SU-DHL-6 (cell line): ENCODE measurements at regions not wholly inside any gene's neighbourhood (a gene's known extent, or its start where the extent isn't known, plus 50 kb on each side); places are given as distances from the start of the nearest gene placed in this dataset.
"Not testable (repeated sequence)": the region's sequence is repeated elsewhere in the genome, so short reads cannot be mapped to it uniquely, and the experiment has no call there.

Experiments
- H2AFZ ChIP-seq: fragments of 200-600 bp; sonication (generic); 2 replicates; pipeline ENCODE4 v1.6.1; 2014; ENCODE audit warnings: low read depth, mild to moderate bottlenecking, moderate library complexity, mixed read lengths, antibody characterized with exemption, low read length; ENCODE audit not compliant: severe bottlenecking
- H3F3A ChIP-seq: fragments of 200-600 bp; shearing (Covaris generic); 2 replicates; pipeline ENCODE4 v1.6.0; 2016; ENCODE audit warnings: antibody characterized with exemption, mild to moderate bottlenecking; ENCODE audit not compliant: insufficient read depth
- H3K27ac ChIP-seq: fragments of 200-600 bp; sonication (generic); 2 replicates; pipeline ENCODE4 v1.5.1; 2016; ENCODE audit warnings: low read depth, mild to moderate bottlenecking, low read length, moderate library complexity, mixed read lengths
- H3K27me3 ChIP-seq: fragments of 200-600 bp; sonication (generic), shearing (Covaris generic); 2 replicates; pipeline ENCODE4 v1.6.0; 2014; ENCODE audit warnings: mild to moderate bottlenecking, low read length
- H3K36me3 ChIP-seq: fragments of 200-600 bp; sonication (generic); 2 replicates; pipeline ENCODE4 v1.6.1; 2014; ENCODE audit warnings: mild to moderate bottlenecking, low read length, mixed read lengths
- H3K4me2 ChIP-seq: fragments of 300-600, 200-600 bp; shearing (Covaris generic), sonication (generic); 2 replicates; pipeline ENCODE4 v1.6.0; 2014; ENCODE audit warnings: low read length, low read depth, mild to moderate bottlenecking; ENCODE audit not compliant: poor library complexity, severe bottlenecking
- H3K4me3 ChIP-seq: fragments of 200-600 bp; sonication (generic); 2 replicates; pipeline ENCODE4 v1.5.1; 2014; ENCODE audit warnings: antibody characterized with exemption, low read length, mild to moderate bottlenecking, mixed read lengths; ENCODE audit not compliant: insufficient read depth, poor library complexity, severe bottlenecking
- H3K79me2 ChIP-seq: fragments of 200-600 bp; sonication (generic); 2 replicates; pipeline ENCODE4 v1.6.1; 2014; ENCODE audit warnings: mild to moderate bottlenecking, low read length, moderate library complexity; ENCODE audit not compliant: insufficient read depth
- H3K9ac ChIP-seq: fragments of 200-600 bp; sonication (generic); 2 replicates; pipeline ENCODE4 v1.7.0; 2014; ENCODE audit warnings: mild to moderate bottlenecking, low read length
- H3K9me2 ChIP-seq: fragments of 200-600 bp; sonication (generic); replicated peaks from 2 replicates; pipeline ENCODE4 v1.6.1; 2014; ENCODE audit warnings: low read length; ENCODE audit not compliant: insufficient read depth
- H3K9me3 ChIP-seq: fragments of 200-600 bp; sonication (generic); 2 replicates; pipeline ENCODE4 v1.6.1; 2014; ENCODE audit warnings: low read length, mixed read lengths; ENCODE audit not compliant: insufficient read depth
- H4K20me1 ChIP-seq: fragments of 200-600 bp; sonication (generic); 2 replicates; pipeline ENCODE4 v1.6.1; 2014; ENCODE audit warnings: low read depth, mild to moderate bottlenecking, antibody characterized with exemption, low read length, moderate library complexity, mixed read lengths
- CTCF ChIP-seq: fragments of 200-600 bp; sonication (generic); IDR thresholded peaks from one replicate; pipeline ENCODE4 v1.5.1; 2017; ENCODE audit warnings: antibody characterized with exemption, mild to moderate bottlenecking, low read length, moderate library complexity; ENCODE audit not compliant: insufficient read depth, poor library complexity, severe bottlenecking
- EZH2phosphoT487 ChIP-seq: fragments of 200-600 bp; sonication (generic), shearing (Covaris generic); conservative IDR thresholded peaks from 2 replicates; pipeline ENCODE4 v1.6.1; 2018; ENCODE audit warnings: mild to moderate bottlenecking, antibody characterized with exemption, low read length, moderate library complexity, mixed read lengths

- Histone ChIP-seq H3K79me2 (no peaks in the 10 kb centered on the region), H3K9ac (no peak overlapping the region), H2AFZ (no peak overlapping the region), H3K27me3 (no peaks in the 10 kb centered on the region), H3K9me3 (no peaks in the 10 kb centered on the region), H4K20me1 (no peaks in the 10 kb centered on the region), H3K27ac (no peak overlapping the region), H3K36me3 (no peaks in the 10 kb centered on the region), H3K4me2 (no peak overlapping the region), H3K9me2 (no peaks in the 10 kb centered on the region), H3F3A (no peaks in the 10 kb centered on the region), H3K4me3 (no peak overlapping the region)
- TF ChIP-seq EZH2phosphoT487 (no peak), CTCF (no peak)
These were observed 256.6 kb upstream of the SGK1 start for GRCh38 chr6:134574491-134574890.

GRCh38 chr6:134569996-134570395 is 252.1 kb upstream of the SGK1 start:
- not testable (repeated sequence) for H3K27me3 ChIP-seq, H3F3A ChIP-seq, H4K20me1 ChIP-seq, H3K9me3 ChIP-seq, H2AFZ ChIP-seq, H3K9ac ChIP-seq, H3K4me3 ChIP-seq, H3K27ac ChIP-seq, H3K9me2 ChIP-seq, H3K36me3 ChIP-seq, H3K79me2 ChIP-seq
- peak overlapping the region; percentile 24 for H3K4me2 ChIP-seq

- no peaks in the 10 kb centered on the region for H3K9me3 ChIP-seq
- no peaks in the 10 kb centered on the region for H4K20me1 ChIP-seq
- TF ChIP-seq CTCF (no peak), EZH2phosphoT487 (no peak)
- H3K27me3 ChIP-seq = no peaks in the 10 kb centered on the region
- no peaks in the 10 kb centered on the region for H3K9me2 ChIP-seq
- H3K27ac ChIP-seq = no peak overlapping the region
- H3K4me3 ChIP-seq = no peak overlapping the region
- no peaks in the 10 kb centered on the region for H3F3A ChIP-seq
- H3K36me3 ChIP-seq = no peaks in the 10 kb centered on the region
- no peak overlapping the region for H3K4me2 ChIP-seq
- H3K79me2 ChIP-seq = no peaks in the 10 kb centered on the region
- no peak overlapping the region for H2AFZ ChIP-seq
- H3K9ac ChIP-seq = no peak overlapping the region
These were observed 246.8 kb upstream of the SGK1 start for GRCh38 chr6:134564705-134565104.

- Histone ChIP-seq H4K20me1 (no peaks in the 10 kb centered on the region), H3K9me2 (no peaks in the 10 kb centered on the region), H3K9me3 (no peaks in the 10 kb centered on the region), H3K9ac (no peak overlapping the region), H3K4me2 (no peak overlapping the region), H3K79me2 (no peaks in the 10 kb centered on the region), H2AFZ (no peak overlapping the region), H3K27me3 (no peaks in the 10 kb centered on the region), H3F3A (no peaks in the 10 kb centered on the region), H3K4me3 (no peak overlapping the region), H3K36me3 (no peaks in the 10 kb centered on the region), H3K27ac (no peak overlapping the region)
- TF ChIP-seq EZH2phosphoT487 (no peak), CTCF (no peak)
These were observed 242.1 kb upstream of the SGK1 start for GRCh38 chr6:134560019-134560418.
